IMR-90 (cell line): ENCODE measurements at regions not wholly inside any gene's neighbourhood (a gene's known extent, or its start where the extent isn't known, plus 50 kb on each side); places are given as distances from the start of the nearest gene placed in this dataset.
A peak's percentile ranks its signal among the peaks of the same experiment; 100 is the strongest.

ENCODE experiments used
- ATAC-seq: fragments of 200-7000 bp; cut with Tn5 transposase; 2 replicates; pipeline ENCODE4 v1.9.1; 2020; ENCODE audit warnings: low read depth, mild to moderate bottlenecking, moderate library complexity
- BruUV-seq: library from RNA; stranded (reverse); fragments of 400-500 nt; replicated peaks from 2 replicates; lab custom pipeline; 2021; lab: Mats Ljungman, UMichigan
- CTCF ChIA-PET: fragments of 300-600 bp; formaldehyde crosslinking; extraction: SDS; loops from one replicate; lab custom pipeline; 2021; ENCODE audit warnings: antibody characterized with exemption; lab: Yijun Ruan, JAX
- POLR2A ChIA-PET: fragments of 300-600 bp; sonication (Branson Sonifier 250); formaldehyde crosslinking; loops from one replicate; lab custom pipeline; 2022; ENCODE audit warnings: antibody characterized with exemption; ENCODE audit not compliant: unreplicated experiment; lab: Charles Lee
- DNase-seq: peaks from one replicate; pipeline ENCODE4 v3.0.0; 2013
- H2AFZ ChIP-seq: replicated peaks from 2 replicates; pipeline ENCODE3; 2013; ENCODE audit warnings: low read length, mild to moderate bottlenecking; ENCODE audit not compliant: poor library complexity
- H2AK5ac ChIP-seq: 2 replicates; pipeline ENCODE4 v1.6.1; 2013; ENCODE audit warnings: low read depth, low read length, inconsistent platforms
- H2AK9ac ChIP-seq: replicated peaks from 2 replicates; pipeline ENCODE3; 2013; ENCODE audit warnings: mild to moderate bottlenecking, low read depth, low read length, moderate library complexity; ENCODE audit not compliant: poor library complexity
- H2BK120ac ChIP-seq: 2 replicates; pipeline ENCODE4 v1.6.1; 2013; ENCODE audit warnings: low read depth, low read length, inconsistent platforms
- H2BK15ac ChIP-seq: 3 replicates; pipeline ENCODE4 v1.6.1; 2013; ENCODE audit warnings: low read depth, low read length, inconsistent platforms
- H2BK20ac ChIP-seq: 2 replicates; pipeline ENCODE4 v1.6.1; 2013; ENCODE audit warnings: low read depth, mild to moderate bottlenecking, inconsistent platforms, low read length, moderate library complexity
- H2BK5ac ChIP-seq: 2 replicates; pipeline ENCODE4 v1.6.1; 2013; ENCODE audit warnings: mild to moderate bottlenecking, low read depth, low read length, inconsistent platforms; ENCODE audit not compliant: poor library complexity, severe bottlenecking
- H3K14ac ChIP-seq: replicated peaks from 2 replicates; pipeline ENCODE4 v1.6.1; 2013; ENCODE audit warnings: low read depth, low read length, inconsistent platforms
- H3K18ac ChIP-seq: 2 replicates; pipeline ENCODE4 v1.6.1; 2013; ENCODE audit warnings: low read depth, low read length, control low read depth
- H3K23ac ChIP-seq: 2 replicates; pipeline ENCODE4 v1.6.1; 2013; ENCODE audit warnings: low read depth, low read length, inconsistent platforms
- H3K27ac ChIP-seq: 2 replicates; pipeline ENCODE4 v1.5.1; 2013; ENCODE audit warnings: mild to moderate bottlenecking, control low read depth, low read length; ENCODE audit not compliant: insufficient read depth
- H3K27me3 ChIP-seq: 2 replicates; pipeline ENCODE4 v1.6.1; 2013; ENCODE audit warnings: low read length; ENCODE audit not compliant: control insufficient read depth, insufficient read depth
- H3K36me3 ChIP-seq: 2 replicates; pipeline ENCODE4 v1.6.1; 2013; ENCODE audit warnings: low read length, mixed read lengths; ENCODE audit not compliant: control insufficient read depth, insufficient read depth
- H3K4ac ChIP-seq: 2 replicates; pipeline ENCODE4 v1.6.1; 2013; ENCODE audit warnings: low read depth, low read length, inconsistent platforms
- H3K4me1 ChIP-seq: 2 replicates; pipeline ENCODE4 v1.6.1; 2013; ENCODE audit warnings: low read length, mixed read lengths; ENCODE audit not compliant: control insufficient read depth, insufficient read depth
- H3K4me2 ChIP-seq: 2 replicates; pipeline ENCODE4 v1.6.1; 2013; ENCODE audit warnings: low read depth, mild to moderate bottlenecking, control low read depth, low read length, moderate library complexity
- H3K4me3 ChIP-seq: 2 replicates; pipeline ENCODE4 v1.5.1; 2013; ENCODE audit warnings: low read depth, mild to moderate bottlenecking, control low read depth, low read length, moderate library complexity; ENCODE audit not compliant: insufficient read depth
- H3K56ac ChIP-seq: 2 replicates; pipeline ENCODE4 v1.6.1; 2013; ENCODE audit warnings: low read length, inconsistent platforms; ENCODE audit not compliant: insufficient read depth; ENCODE audit errors: extremely low read depth
- H3K79me1 ChIP-seq, 2 experiments: 2 replicates each; pipeline ENCODE4 v1.6.1; 2013; ENCODE audit warnings: low read length in 2 of 2, inconsistent platforms in 1 of 2, low read depth in 1 of 2
- H3K9ac ChIP-seq: 2 replicates; pipeline ENCODE4 v1.6.1; 2013; ENCODE audit warnings: low read depth, low read length, control low read depth
- H3K9me1 ChIP-seq: 2 replicates; pipeline ENCODE4 v1.6.1; 2013; ENCODE audit warnings: low read length, inconsistent platforms; ENCODE audit not compliant: insufficient read depth
- H3K9me3 ChIP-seq: 2 replicates; pipeline ENCODE4 v1.6.1; 2013; ENCODE audit warnings: low read length; ENCODE audit not compliant: control insufficient read depth, insufficient read depth
- H4K20me1 ChIP-seq: 2 replicates; pipeline ENCODE4 v1.6.1; 2013; ENCODE audit warnings: low read length, inconsistent platforms; ENCODE audit not compliant: insufficient read depth
- H4K5ac ChIP-seq: 2 replicates; pipeline ENCODE4 v1.6.1; 2013; ENCODE audit warnings: mild to moderate bottlenecking, low read depth, low read length, control low read depth
- H4K8ac ChIP-seq, 2 experiments: 2 replicates each; pipeline ENCODE4 v1.6.1; 2013; ENCODE audit warnings: low read depth in 2 of 2, low read length in 2 of 2, control low read depth in 1 of 2, inconsistent platforms in 1 of 2
- H4K91ac ChIP-seq: 2 replicates; pipeline ENCODE4 v1.6.1; 2013; ENCODE audit warnings: low read depth, low read length, inconsistent platforms; ENCODE audit not compliant: insufficient read depth
- BHLHE40 ChIP-seq: fragments of 150-350 bp; IDR thresholded peaks from 2 replicates; pipeline ENCODE4 v1.6.1; 2016; ENCODE audit warnings: mild to moderate bottlenecking, low read depth, low read length
- CHD1 ChIP-seq: IDR thresholded peaks from 2 replicates; pipeline ENCODE4 v1.6.1; 2012; ENCODE audit warnings: low read depth, low read length, improper control_type of control experiment
- MAFK ChIP-seq: IDR thresholded peaks from 2 replicates; pipeline ENCODE4 v1.6.1; 2012; ENCODE audit warnings: low read depth, low read length, improper control_type of control experiment
- MAZ ChIP-seq: IDR thresholded peaks from 2 replicates; pipeline ENCODE4 v1.6.1; 2012; ENCODE audit warnings: low read depth, mild to moderate bottlenecking, low read length, improper control_type of control experiment, moderate library complexity, borderline replicate concordance
- POLR2A ChIP-seq: IDR thresholded peaks from 2 replicates; pipeline ENCODE4 v1.6.1; 2012; ENCODE audit warnings: mild to moderate bottlenecking, low read depth, low read length
- SMC3 ChIP-seq: fragments of 150-350 bp; IDR thresholded peaks from 2 replicates; pipeline ENCODE4 v1.6.1; 2016; ENCODE audit warnings: low read depth, mild to moderate bottlenecking, antibody characterized with exemption, low read length, moderate library complexity
- WGBS, 2 experiments: methylation state at CpG; one replicate each; pipeline versions ENCODE4 v1.1.5 to v1.1.7; 2013; ENCODE audit warnings: missing lambda C conversion rate in 2 of 2; ENCODE audit not compliant: insufficient read length in 1 of 2; ENCODE audit errors: extremely low coverage in 2 of 2; 5-methylcytosine and 5-hydroxymethylcytosine counted together
- dilution Hi-C: fragments of 300-500 bp; cut with HindIII; formaldehyde crosslinking; loops from one replicate; pipeline ENCODE4 v1.14.3; 2018; ENCODE audit warnings: low sequenced_read_pairs; ENCODE audit not compliant: unreplicated experiment
- in situ Hi-C: fragments of 300-500 bp; cut with MboI; formaldehyde crosslinking; loops from 3 replicates; pipeline ENCODE4 v1.14.3; 2019; ENCODE audit warnings: low sequenced_read_pairs, inconsistent platforms, mixed read lengths
- intact Hi-C: fragments of 100-400 bp; cut with micrococcal nuclease; formaldehyde crosslinking; loops from 2 replicates; pipeline ENCODE4 v1.10.0; 2022

GRCh38 chr4:18666322-18666721 lies 644.8 kb upstream of the LCORL start:
- Histone ChIP-seq H3K9me1 (no peaks in the 10 kb centered on the region), H3K79me1 (no peaks in the 10 kb centered on the region), H3K27ac (no peak overlapping the region), H2AFZ (no peak overlapping the region), H3K14ac (no peak overlapping the region), H3K9me3 (no peaks in the 10 kb centered on the region), H4K5ac (no peak overlapping the region), H4K8ac (no peak overlapping the region), H3K56ac (no peak overlapping the region), H2AK5ac (no peak overlapping the region), H3K27me3 (no peaks in the 10 kb centered on the region), H3K4me2 (no peak overlapping the region), H3K36me3 (no peaks in the 10 kb centered on the region), H4K91ac (no peak overlapping the region), H2BK5ac (no peak overlapping the region), H3K9ac (no peak overlapping the region), H2BK20ac (no peak overlapping the region), H3K23ac (no peak overlapping the region), H3K4me1 (no peaks in the 10 kb centered on the region), H3K4ac (no peak overlapping the region), H3K18ac (no peak overlapping the region), H2AK9ac (no peak overlapping the region), H3K4me3 (no peak overlapping the region), H4K20me1 (no peaks in the 10 kb centered on the region), H2BK120ac (no peak overlapping the region), H2BK15ac (no peak overlapping the region)
- intact Hi-C loops (no loop called here), in situ Hi-C loops (no loop called here), dilution Hi-C loops (no loop called here)
- TF ChIP-seq MAFK (peak; percentile 49), POLR2A (no peak), BHLHE40 (no peak), MAZ (no peak), SMC3 (no peak), CHD1 (no peak)
- POLR2A ChIA-PET = no interaction called here
- WGBS, 2 experiments = 53 to 100% methylated on average over 2 to 3 of the region's 6 CpGs
- no TSS peak for BruUV-seq
- DNase-seq (no peak), ATAC-seq (no peak)
- CTCF ChIA-PET = interaction anchor here (0.6 kb wide), 1 partner anchor 195 kb away, joined by 3 read pairs; no protein-coding TSS in a partner anchor
